Progenitor cell of endocrine pancreas (in vitro differentiated cells): ENCODE measurements at regions not wholly inside any gene's neighbourhood (a gene's known extent, or its start where the extent isn't known, plus 50 kb on each side); places are given as distances from the start of the nearest gene placed in this dataset.

ENCODE experiments used
- DNase-seq: peaks from one replicate; pipeline ENCODE4 v3.0.0; 2021; ENCODE audit warnings: low spot score; ENCODE audit not compliant: unreplicated experiment
- H3K27ac Mint-ChIP-seq: 2 replicates; pipeline ENCODE4 v1.8.0; 2021; ENCODE audit warnings: mild to moderate bottlenecking, moderate library complexity, mixed read lengths
- H3K27me3 Mint-ChIP-seq: 2 replicates; pipeline ENCODE4 v1.8.0; 2021; ENCODE audit warnings: mixed read lengths
- H3K36me3 Mint-ChIP-seq: 2 replicates; pipeline ENCODE4 v1.8.0; 2022; ENCODE audit warnings: mixed read lengths; ENCODE audit not compliant: insufficient read depth
- H3K4me1 Mint-ChIP-seq: 2 replicates; pipeline ENCODE4 v1.8.0; 2021; ENCODE audit warnings: low read depth, mixed read lengths
- H3K4me3 Mint-ChIP-seq: 2 replicates; pipeline ENCODE4 v1.8.0; 2021; ENCODE audit warnings: low read depth, mild to moderate bottlenecking, moderate library complexity, mixed read lengths
- H3K9me3 Mint-ChIP-seq: 2 replicates; pipeline ENCODE4 v1.8.0; 2021; ENCODE audit warnings: low read depth, mixed read lengths
- TF ChIP-seq, protein P1 (sequence below): fragments of 200-600 bp; sonication (generic); IDR thresholded peaks from one replicate; pipeline ENCODE4 v1.5.0; 2021; ENCODE audit warnings: antibody characterized with exemption, mild to moderate bottlenecking; ENCODE audit not compliant: unreplicated experiment

DNA sequence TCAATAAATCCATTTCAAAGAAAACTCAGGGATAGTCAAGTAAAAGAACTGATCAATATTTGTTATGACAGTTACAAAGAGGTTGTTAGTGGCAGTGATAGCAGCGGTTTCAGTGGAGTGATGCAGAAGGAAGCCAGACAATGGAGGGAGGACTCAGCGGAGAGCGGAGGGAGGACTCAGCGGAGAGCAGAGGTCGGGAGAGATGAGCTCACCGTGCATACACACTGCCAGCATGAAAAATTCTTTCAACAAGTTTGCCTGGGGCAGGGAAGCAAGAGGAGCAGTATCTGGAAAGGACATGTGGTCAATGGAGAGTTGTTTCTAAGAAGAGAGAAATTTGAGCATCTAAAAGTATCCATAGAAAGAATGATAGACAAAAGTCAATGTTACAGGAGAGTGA is 60.9 kb upstream of the BCL11A start:
- TF ChIP-seq, protein P1, sequence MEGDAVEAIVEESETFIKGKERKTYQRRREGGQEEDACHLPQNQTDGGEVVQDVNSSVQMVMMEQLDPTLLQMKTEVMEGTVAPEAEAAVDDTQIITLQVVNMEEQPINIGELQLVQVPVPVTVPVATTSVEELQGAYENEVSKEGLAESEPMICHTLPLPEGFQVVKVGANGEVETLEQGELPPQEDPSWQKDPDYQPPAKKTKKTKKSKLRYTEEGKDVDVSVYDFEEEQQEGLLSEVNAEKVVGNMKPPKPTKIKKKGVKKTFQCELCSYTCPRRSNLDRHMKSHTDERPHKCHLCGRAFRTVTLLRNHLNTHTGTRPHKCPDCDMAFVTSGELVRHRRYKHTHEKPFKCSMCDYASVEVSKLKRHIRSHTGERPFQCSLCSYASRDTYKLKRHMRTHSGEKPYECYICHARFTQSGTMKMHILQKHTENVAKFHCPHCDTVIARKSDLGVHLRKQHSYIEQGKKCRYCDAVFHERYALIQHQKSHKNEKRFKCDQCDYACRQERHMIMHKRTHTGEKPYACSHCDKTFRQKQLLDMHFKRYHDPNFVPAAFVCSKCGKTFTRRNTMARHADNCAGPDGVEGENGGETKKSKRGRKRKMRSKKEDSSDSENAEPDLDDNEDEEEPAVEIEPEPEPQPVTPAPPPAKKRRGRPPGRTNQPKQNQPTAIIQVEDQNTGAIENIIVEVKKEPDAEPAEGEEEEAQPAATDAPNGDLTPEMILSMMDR, result no peak
- Mint-ChIP-seq H3K36me3 (no peaks in the 10 kb centered on the region), H3K4me1 (no peaks in the 10 kb centered on the region), H3K9me3 (no peaks in the 10 kb centered on the region), H3K27me3 (no peaks in the 10 kb centered on the region), H3K27ac (no peak overlapping the region), H3K4me3 (no peak overlapping the region)
- no peak for DNase-seq

DNA sequence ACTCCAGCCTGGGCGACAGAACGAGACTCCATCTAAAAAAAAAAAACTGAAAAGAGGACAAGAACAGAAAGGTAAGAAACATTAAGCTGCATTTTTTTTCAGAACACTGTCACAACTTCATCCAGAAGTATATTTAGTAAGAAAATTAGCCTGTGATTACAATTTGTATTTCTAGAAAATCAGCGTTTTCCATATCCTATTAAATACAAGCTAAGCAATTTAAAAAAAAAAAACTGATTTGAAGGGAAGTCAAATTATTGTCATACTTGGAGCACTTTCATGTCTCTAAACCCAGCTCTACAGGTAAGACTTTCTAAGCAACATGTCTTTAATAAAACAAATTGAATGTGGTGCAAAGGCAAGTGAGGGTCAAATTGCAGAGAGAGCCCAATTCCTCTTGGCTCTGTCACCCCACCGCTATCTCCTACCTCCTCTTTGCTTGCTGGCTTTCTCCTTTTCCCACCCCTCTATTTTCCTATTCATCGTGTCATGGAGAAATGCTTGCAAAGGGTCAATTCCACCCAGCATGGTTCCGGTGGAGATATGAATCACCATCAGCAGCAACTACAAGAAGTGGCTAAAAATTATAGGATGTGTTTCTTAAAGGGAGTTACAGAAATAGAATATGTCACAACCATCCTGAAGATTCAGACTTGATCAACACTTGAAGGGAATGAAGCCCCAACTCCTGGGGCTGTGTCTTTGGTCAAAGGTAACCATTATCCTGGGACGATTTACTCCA is 68.4 kb upstream of the BCL11A start:
- TF ChIP-seq, protein P1, result no peak
- H3K36me3 Mint-ChIP-seq, result no peaks in the 10 kb centered on the region
- no peak for DNase-seq
- no peaks in the 10 kb centered on the region for H3K9me3 Mint-ChIP-seq
- H3K27me3 Mint-ChIP-seq, result peaks cover 12% of the 10 kb centered on the region
- no peak overlapping the region for H3K27ac Mint-ChIP-seq
- H3K4me1 Mint-ChIP-seq, result no peaks in the 10 kb centered on the region
- H3K4me3 Mint-ChIP-seq, result no peak overlapping the region

DNA sequence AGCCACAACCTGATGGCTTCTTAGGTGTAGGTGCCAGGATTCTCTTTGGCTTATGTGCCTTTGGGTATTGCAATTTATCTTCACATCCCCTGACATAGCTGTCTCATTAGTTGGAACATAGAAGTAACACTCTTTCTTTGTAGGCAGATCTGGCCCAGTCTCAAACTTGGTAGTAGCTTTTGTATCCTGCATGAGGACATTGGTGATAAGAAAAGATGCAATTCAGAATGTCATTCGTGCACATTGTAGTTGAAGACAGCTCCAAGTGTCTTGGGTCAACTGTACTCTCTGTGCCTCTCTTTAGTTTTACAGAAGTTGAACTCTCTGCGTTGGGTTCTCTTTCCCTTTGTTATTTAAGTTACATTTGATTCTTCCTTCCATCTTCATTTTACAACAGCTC is 69.6 kb upstream of the BCL11A start:
- no peak for DNase-seq
- H3K27me3 Mint-ChIP-seq, result peaks cover 15% of the 10 kb centered on the region
- TF ChIP-seq, protein P1, result no peak
- no peaks in the 10 kb centered on the region for H3K36me3 Mint-ChIP-seq
- H3K4me1 Mint-ChIP-seq, result no peaks in the 10 kb centered on the region
- H3K4me3 Mint-ChIP-seq, result no peak overlapping the region
- no peak overlapping the region for H3K27ac Mint-ChIP-seq
- no peaks in the 10 kb centered on the region for H3K9me3 Mint-ChIP-seq

DNA sequence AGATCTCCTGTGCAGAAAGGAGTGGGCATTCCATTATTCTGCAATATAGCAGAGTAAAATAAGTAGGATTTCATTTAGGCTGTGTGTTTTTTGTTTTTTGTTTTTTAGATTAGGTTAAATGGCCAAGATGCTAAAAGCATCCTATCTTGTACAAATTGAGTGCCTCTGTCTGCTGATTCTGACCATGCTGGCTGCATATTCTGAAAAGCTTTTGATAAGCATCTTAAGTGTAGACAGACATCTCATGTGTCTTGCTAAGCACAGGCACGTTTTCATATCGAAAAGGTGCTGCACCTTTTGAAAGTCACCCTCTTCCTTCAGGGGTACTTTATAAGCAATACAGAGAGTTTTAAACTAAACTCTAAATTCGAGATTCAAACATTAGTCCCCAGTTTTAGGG is 74.0 kb upstream of the BCL11A start:
- TF ChIP-seq, protein P1, result no peak
- Mint-ChIP-seq H3K27me3 (peaks cover 28% of the 10 kb centered on the region), H3K4me1 (no peaks in the 10 kb centered on the region), H3K4me3 (no peak overlapping the region), H3K9me3 (no peaks in the 10 kb centered on the region), H3K36me3 (no peaks in the 10 kb centered on the region), H3K27ac (no peak overlapping the region)
- no peak for DNase-seq

DNA sequence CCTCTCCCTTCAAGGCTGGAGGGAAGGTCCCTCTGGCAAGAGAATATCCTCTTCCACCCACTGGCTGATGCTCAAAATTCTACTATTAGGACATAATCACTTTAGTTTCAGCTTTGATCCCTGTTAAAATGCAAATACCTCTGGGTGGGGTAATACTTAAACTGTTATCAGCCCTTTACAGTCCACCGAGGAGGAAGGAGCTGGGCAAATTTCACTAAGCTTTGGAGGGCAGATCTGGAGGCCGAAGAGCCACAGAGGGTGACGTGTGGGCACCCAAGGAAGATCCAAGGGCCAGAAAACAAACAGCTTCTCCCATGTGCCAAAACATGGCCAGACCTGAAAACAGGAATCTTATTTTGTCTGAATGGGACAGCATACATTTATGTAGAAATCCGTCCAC is 74.6 kb upstream of the BCL11A start:
- H3K27ac Mint-ChIP-seq, result no peak overlapping the region
- TF ChIP-seq, protein P1, result no peak
- H3K9me3 Mint-ChIP-seq, result no peaks in the 10 kb centered on the region
- H3K4me1 Mint-ChIP-seq, result no peaks in the 10 kb centered on the region
- H3K36me3 Mint-ChIP-seq, result no peaks in the 10 kb centered on the region
- DNase-seq, result no peak
- H3K27me3 Mint-ChIP-seq, result peaks cover 28% of the 10 kb centered on the region
- no peak overlapping the region for H3K4me3 Mint-ChIP-seq
